CD4-positive, alpha-beta T cell (primary cell): ENCODE measurements at regions not wholly inside any gene's neighbourhood (a gene's known extent, or its start where the extent isn't known, plus 50 kb on each side); places are given as distances from the start of the nearest gene placed in this dataset.

Source experiments
- ATAC-seq: fragments of 200-7000 bp; cut with Tn5 transposase; one replicate; pipeline ENCODE4 v1.10.0; 2022; ENCODE audit warnings: mild to moderate bottlenecking; ENCODE audit not compliant: poor library complexity
- CTCF ChIA-PET: fragments of 350-600 bp; sonication (Branson Sonifier 250); formaldehyde crosslinking; loops from one replicate; lab custom pipeline; 2021; ENCODE audit warnings: antibody characterized with exemption, inconsistent platforms; lab: Charles Lee
- POLR2A ChIA-PET: fragments of 350-600 bp; sonication (Branson Sonifier 250); formaldehyde crosslinking; loops from one replicate; lab custom pipeline; 2021; ENCODE audit warnings: antibody characterized with exemption, inconsistent platforms; lab: Charles Lee
- DNase-seq, 14 experiments: peaks; one replicate each; pipeline ENCODE4 v3.0.0-alpha.2; 2013 to 2020; ENCODE audit warnings: mixed read lengths in 2 of 14
- H3K27ac ChIP-seq, 2 donors: one replicate each; pipeline versions ENCODE4 v1.5.1 to v1.7.0; 2013; ENCODE audit warnings: low read length in 2 of 2, low read depth in 1 of 2, mild to moderate bottlenecking in 1 of 2
- H3K27me3 ChIP-seq, 2 experiments: 1 replicate in 1 of 2; 2 replicates in 1 of 2; pipeline versions ENCODE4 v1.6.1 to v1.7.0; 2013; ENCODE audit warnings: low read length in 2 of 2, control low read depth in 1 of 2, mild to moderate bottlenecking in 1 of 2, moderate library complexity in 1 of 2; ENCODE audit not compliant: insufficient read depth in 2 of 2, control insufficient read depth in 1 of 2
- H3K36me3 ChIP-seq: one replicate; pipeline ENCODE4 v1.6.1; 2013; ENCODE audit warnings: low read length, control low read depth; ENCODE audit not compliant: insufficient read depth
- H3K4me1 ChIP-seq: one replicate; pipeline ENCODE4 v1.6.1; 2013; ENCODE audit warnings: low read length, control low read depth; ENCODE audit not compliant: insufficient read depth
- H3K4me3 ChIP-seq: one replicate; pipeline ENCODE4 v1.5.1; 2013; ENCODE audit warnings: mild to moderate bottlenecking, low read length, moderate library complexity
- H3K9me3 ChIP-seq, 2 experiments: 1 replicate in 1 of 2; 2 replicates in 1 of 2; pipeline versions ENCODE4 v1.6.1 to v1.7.0; 2013; ENCODE audit warnings: low read length in 2 of 2, mild to moderate bottlenecking in 2 of 2, control low read depth in 1 of 2, moderate library complexity in 1 of 2; ENCODE audit not compliant: control insufficient read depth in 1 of 2, insufficient read depth in 1 of 2
- H3K27ac Mint-ChIP-seq: one replicate; pipeline ENCODE4 v1.8.0; 2020; ENCODE audit warnings: mixed read lengths
- H3K27me3 Mint-ChIP-seq: one replicate; pipeline ENCODE4 v1.8.0; 2021; ENCODE audit warnings: mixed read lengths
- H3K36me3 Mint-ChIP-seq: one replicate; pipeline ENCODE4 v1.8.0; 2021; ENCODE audit warnings: low read depth, mixed read lengths
- H3K4me1 Mint-ChIP-seq: one replicate; pipeline ENCODE4 v1.8.0; 2021; ENCODE audit warnings: low read depth, mixed read lengths
- H3K4me3 Mint-ChIP-seq: one replicate; pipeline ENCODE4 v1.8.0; 2020; ENCODE audit warnings: mild to moderate bottlenecking, mixed read lengths
- H3K9me3 Mint-ChIP-seq: one replicate; pipeline ENCODE4 v1.8.0; 2020; ENCODE audit warnings: mixed read lengths
- CTCF ChIP-seq: fragments of 200-600 bp; IDR thresholded peaks from one replicate; pipeline ENCODE4 v1.8.0; 2022; ENCODE audit warnings: antibody characterized with exemption, mild to moderate bottlenecking
- intact Hi-C, 2 experiments: fragments of 100-400 bp; cut with DNase I in 1 of 2; cut with micrococcal nuclease in 1 of 2; formaldehyde crosslinking; loops; one replicate each; pipeline versions ENCODE4 v1.15.1 to v1.9.0; 2023 to 2025; cut with DNase I, micrococcal nuclease

GRCh38 chr13:83182845-83183244, 699.4 kb downstream of the SLITRK1 start:
- intact Hi-C loops: no loop called here
- H3K9me3 Mint-ChIP-seq: no peaks in the 10 kb centered on the region
- H3K4me3 Mint-ChIP-seq: no peak overlapping the region
- no peaks in the 10 kb centered on the region for H3K4me1 ChIP-seq
- H3K9me3 ChIP-seq: peaks cover 0 to 20% of the 10 kb centered on the region in 2 experiments
- H3K36me3 ChIP-seq: no peaks in the 10 kb centered on the region
- no peak overlapping the region for H3K27ac Mint-ChIP-seq
- ChIA-PET CTCF (no interaction called here), POLR2A (no interaction called here)
- H3K27me3 Mint-ChIP-seq: no peaks in the 10 kb centered on the region
- no peaks in the 10 kb centered on the region for H3K4me1 Mint-ChIP-seq
- no peak overlapping the region for H3K27ac ChIP-seq
- no peaks in the 10 kb centered on the region for H3K27me3 ChIP-seq
- DNase-seq (no peak), ATAC-seq (no peak)
- H3K4me3 ChIP-seq: no peak overlapping the region
- H3K36me3 Mint-ChIP-seq: no peaks in the 10 kb centered on the region
- TF ChIP-seq CTCF: no peak

GRCh38 chr13:83178008-83178407, 704.3 kb downstream of the SLITRK1 start:
- no peak overlapping the region for H3K27ac Mint-ChIP-seq
- ATAC-seq: no peak
- H3K9me3 Mint-ChIP-seq: no peaks in the 10 kb centered on the region
- no peaks in the 10 kb centered on the region for H3K36me3 Mint-ChIP-seq
- Histone ChIP-seq H3K36me3 (no peaks in the 10 kb centered on the region), H3K4me3 (no peak overlapping the region), H3K27ac (no peak overlapping the region), H3K27me3 (no peaks in the 10 kb centered on the region), H3K9me3 (peaks cover 0 to 4% of the 10 kb centered on the region in 2 experiments), H3K4me1 (no peaks in the 10 kb centered on the region)
- intact Hi-C loops: no loop called here
- POLR2A ChIA-PET: no interaction called here
- TF ChIP-seq CTCF: no peak
- CTCF ChIA-PET: no interaction called here
- DNase-seq: no peak
- no peaks in the 10 kb centered on the region for H3K27me3 Mint-ChIP-seq
- no peak overlapping the region for H3K4me3 Mint-ChIP-seq
- H3K4me1 Mint-ChIP-seq: no peaks in the 10 kb centered on the region

GRCh38 chr13:83168590-83168989, 713.7 kb downstream of the SLITRK1 start:
- no peaks in the 10 kb centered on the region for H3K36me3 ChIP-seq
- H3K4me1 Mint-ChIP-seq: no peaks in the 10 kb centered on the region
- intact Hi-C loops: no loop called here
- ChIA-PET CTCF (no interaction called here), POLR2A (no interaction called here)
- H3K4me1 ChIP-seq: no peaks in the 10 kb centered on the region
- H3K27ac ChIP-seq: no peak overlapping the region
- H3K4me3 Mint-ChIP-seq: no peak overlapping the region
- H3K9me3 Mint-ChIP-seq: peaks cover 2% of the 10 kb centered on the region
- H3K27ac Mint-ChIP-seq: no peak overlapping the region
- no peaks in the 10 kb centered on the region for H3K27me3 Mint-ChIP-seq
- no peaks in the 10 kb centered on the region for H3K27me3 ChIP-seq
- ATAC-seq (no peak), DNase-seq (no peak)
- peaks cover 0 to 8% of the 10 kb centered on the region in 2 experiments for H3K9me3 ChIP-seq
- H3K4me3 ChIP-seq: no peak overlapping the region
- H3K36me3 Mint-ChIP-seq: no peaks in the 10 kb centered on the region
- TF ChIP-seq CTCF: no peak
